GM19328 (cell line): ENCODE measurements at regions not wholly inside any gene's neighbourhood (a gene's known extent, or its start where the extent isn't known, plus 50 kb on each side); places are given as distances from the start of the nearest gene placed in this dataset.

Experiments used
- ATAC-seq: cut with Tn5 transposase; IDR thresholded peaks from one replicate; pipeline ENCODE4 v1.9.1; 2021; ENCODE audit warnings: mild to moderate bottlenecking, moderate library complexity; ENCODE audit not compliant: unreplicated experiment

GRCh38 chr1:218705911-218706893, 361.1 kb downstream of the TGFB2 start:
- ATAC-seq: no peak

DNA sequence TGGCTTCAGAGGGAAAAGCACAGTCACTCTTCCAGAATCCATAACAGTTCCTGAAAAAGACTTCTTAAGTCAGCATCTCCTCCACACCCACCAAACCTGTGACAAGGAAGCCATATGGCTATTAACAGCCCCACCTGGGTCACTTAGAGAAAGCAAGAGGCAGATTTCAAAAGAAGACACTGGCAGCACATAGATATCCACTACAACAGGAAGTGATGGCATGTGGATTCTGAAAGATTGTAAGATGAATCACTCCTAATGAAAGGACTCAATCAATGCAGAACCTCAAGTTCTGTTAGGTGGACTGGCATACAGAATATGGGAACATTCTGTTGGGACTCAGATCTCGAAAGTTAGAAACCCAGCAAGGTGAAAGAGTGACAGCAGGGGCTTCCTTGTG, 365.9 kb downstream of the TGFB2 start:
- no peak for ATAC-seq

DNA sequence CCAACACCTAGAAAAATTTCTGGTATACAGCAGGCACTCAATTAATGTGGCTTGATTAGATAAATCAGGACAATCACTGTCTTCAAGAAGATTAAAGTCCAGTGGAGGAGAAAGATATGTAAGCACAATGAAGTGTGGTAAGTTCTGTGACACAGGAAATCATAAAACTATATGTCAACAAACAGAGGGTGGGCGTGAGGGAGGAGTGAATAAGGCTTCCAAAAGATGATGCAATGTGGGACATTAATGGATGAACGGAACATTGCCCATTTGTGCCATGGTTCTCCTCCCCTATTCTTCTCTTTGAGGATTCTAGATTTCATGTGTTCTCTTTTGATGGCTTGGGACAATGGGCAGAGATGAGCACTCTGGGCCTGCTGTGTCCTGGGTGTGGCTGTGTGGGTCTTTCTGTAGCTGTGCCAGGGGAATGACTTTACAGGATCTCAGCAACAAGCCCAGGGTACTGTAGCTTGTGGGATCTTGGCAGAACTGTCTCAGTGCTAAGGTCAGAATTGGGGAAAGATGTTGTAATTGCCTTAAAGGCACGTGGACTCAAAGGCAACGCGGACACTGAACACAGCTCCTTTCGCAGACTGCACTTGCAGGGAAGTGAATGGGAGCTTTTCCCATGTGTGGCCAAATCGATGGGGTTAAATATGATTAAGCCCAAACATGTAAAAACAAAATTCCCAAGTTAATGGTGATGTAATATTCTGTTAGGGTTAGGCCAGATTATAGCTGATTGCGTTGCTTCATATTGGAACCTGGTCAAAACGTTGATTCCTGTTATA, 366.9 kb downstream of the TGFB2 start:
- ATAC-seq: no peak

DNA sequence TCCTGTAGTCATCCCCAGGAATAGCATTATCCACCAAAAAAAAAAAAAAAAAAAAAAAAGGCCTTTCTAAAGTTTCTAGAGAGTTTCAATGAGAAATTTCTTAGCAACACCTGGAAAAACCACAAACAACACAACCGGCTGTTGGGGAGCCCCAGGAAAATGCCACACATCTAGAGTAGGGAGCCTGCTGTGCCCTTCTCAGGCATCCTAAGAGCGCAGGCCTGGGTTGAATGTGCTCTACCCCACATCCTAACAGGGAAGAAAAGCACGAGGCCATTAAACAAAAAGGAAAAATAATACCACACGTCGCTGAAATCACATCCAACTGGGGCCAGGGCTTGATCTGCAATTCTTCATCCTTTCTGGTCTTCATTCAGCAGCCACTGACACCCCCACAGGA, 367.5 kb downstream of the TGFB2 start:
- ATAC-seq: no peak

- no peak for ATAC-seq
Observed at GRCh38 chr1:218715961-218716669, 371.0 kb downstream of the TGFB2 start.

- ATAC-seq: no peak
Observed at GRCh38 chr1:218717575-218717974, 372.4 kb downstream of the TGFB2 start.

DNA sequence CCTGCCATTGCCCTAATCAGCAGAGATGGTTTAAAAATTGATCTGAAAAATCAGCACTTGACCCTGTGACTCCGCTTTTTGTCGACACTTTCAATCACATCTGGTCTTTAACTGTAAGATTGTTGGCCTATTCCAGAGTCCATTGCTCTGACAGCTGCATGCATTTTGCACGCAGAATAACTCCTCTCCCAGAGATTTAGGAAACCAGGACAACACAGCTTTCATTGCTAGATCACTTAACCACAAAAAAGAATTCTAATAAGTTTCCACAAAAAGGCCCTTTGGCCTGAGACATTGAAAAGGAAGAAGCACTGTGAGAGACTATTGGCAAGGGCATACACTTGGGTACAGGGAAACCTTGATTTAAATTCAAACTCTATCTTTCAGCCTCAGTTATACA, 373.1 kb downstream of the TGFB2 start:
- no peak for ATAC-seq

- no peak for ATAC-seq
Observed at GRCh38 chr1:218718977-218719376, 373.8 kb downstream of the TGFB2 start.

GRCh38 chr1:218728898-218729565, 383.9 kb downstream of the TGFB2 start:
- no peak for ATAC-seq

DNA sequence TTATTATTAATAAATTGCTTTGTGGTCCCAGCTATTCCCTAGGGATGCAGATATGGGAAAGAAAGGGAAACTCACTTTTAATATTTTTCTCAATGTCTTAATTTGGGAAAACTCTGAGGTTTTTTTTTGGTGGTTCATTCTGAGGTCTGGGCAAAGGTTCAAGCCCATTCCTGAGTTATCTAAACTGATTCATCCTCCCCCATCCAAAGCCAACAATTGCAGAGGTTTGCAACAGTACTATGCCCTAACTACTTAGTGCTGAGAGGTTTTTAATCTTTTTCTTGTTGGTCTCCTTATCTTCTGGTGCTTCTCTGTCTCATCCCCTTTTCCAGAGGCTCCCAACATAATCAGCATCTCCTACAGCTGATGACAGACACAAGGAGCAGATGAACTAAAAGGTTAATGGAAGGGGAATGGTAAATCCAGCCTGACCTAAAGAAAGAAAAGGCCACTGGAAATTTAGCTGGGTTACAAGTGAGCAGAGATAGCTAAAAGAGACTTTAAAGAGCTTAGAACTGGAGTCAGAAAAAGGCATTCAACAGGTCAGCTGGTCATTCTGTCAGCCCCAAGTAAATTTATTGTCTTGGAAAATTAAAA, 390.4 kb downstream of the TGFB2 start:
- ATAC-seq: no peak

DNA sequence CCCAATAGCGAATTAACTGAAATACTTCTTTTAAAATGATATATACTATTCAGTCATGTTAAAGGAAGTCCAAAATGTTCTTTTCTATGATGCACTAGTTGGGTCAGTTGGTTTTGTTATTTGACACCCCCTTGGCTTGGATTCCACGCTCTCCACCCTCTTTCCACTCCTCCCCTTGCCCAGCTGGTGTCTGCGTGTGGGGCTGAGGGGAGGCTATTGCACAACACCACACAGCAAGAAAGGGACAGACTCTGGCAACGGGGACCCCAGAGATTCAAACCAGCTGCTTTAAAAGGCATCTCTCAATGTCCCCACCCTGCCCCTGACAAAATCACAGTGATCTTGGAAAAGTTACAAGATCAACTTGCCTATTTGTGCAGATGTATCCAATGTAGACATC, 394.3 kb downstream of the TGFB2 start:
- no peak for ATAC-seq

GRCh38 chr1:218741852-218742251, 396.7 kb downstream of the TGFB2 start:
- no peak for ATAC-seq

- ATAC-seq: no peak
Observed at GRCh38 chr1:218742467-218743262, 397.5 kb downstream of the TGFB2 start.

- ATAC-seq: no peak
Observed at GRCh38 chr1:218743861-218744505, 398.8 kb downstream of the TGFB2 start.

- ATAC-seq: no peak
Observed at GRCh38 chr1:218748071-218748470, 402.9 kb downstream of the TGFB2 start.

DNA sequence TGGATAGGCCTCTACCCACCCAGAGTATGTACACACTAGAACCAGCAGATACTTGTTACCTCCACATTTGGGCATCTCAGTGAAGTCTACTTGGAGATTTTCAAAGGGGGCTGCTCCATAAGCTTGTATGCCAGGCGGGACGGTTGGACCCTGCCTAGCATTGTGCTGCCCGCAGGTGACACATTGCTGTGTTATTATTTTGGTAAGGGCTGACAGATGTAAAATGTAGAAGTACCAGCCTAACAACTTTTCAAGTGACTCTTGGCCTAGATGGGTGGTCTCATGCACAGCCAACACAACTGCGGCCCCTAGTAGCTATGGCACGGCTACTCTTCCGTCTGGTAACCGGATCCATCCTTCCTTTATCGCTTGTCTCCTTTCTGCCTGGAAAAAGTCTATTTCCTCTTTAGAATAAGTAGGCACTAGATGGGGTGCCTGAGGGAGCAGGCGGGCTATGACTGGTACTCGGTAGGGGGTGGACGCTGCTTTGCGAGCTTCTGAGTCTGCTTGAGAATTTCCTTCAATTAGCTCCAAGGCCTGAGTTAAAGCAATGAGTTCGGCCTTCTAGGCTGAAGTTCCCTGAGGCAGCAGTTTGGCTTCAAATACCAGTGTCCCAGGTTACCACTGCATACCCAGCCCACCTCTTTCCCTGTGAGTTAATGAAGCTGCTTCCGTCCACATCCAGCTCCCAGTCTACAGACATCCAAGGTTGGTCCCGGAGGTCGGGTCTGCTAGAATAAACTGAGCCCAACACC, 405.3 kb downstream of the TGFB2 start:
- ATAC-seq: no peak

GRCh38 chr1:218751208-218751948, 406.2 kb downstream of the TGFB2 start:
- ATAC-seq: no peak

- no peak for ATAC-seq
Observed at GRCh38 chr1:218752126-218752525, 407.0 kb downstream of the TGFB2 start.
